CD4-positive, alpha-beta T cell treated with Interleukin-10 for 1 hour (primary cell): ENCODE measurements at regions not wholly inside any gene's neighbourhood (a gene's known extent, or its start where the extent isn't known, plus 50 kb on each side); places are given as distances from the start of the nearest gene placed in this dataset.
"Not testable (repeated sequence)": the region's sequence is repeated elsewhere in the genome, so short reads cannot be mapped to it uniquely, and the experiment has no call there.

Experiments used
- DNase-seq: peaks from one replicate; pipeline ENCODE4 v3.0.0-alpha.2; 2020

DNA sequence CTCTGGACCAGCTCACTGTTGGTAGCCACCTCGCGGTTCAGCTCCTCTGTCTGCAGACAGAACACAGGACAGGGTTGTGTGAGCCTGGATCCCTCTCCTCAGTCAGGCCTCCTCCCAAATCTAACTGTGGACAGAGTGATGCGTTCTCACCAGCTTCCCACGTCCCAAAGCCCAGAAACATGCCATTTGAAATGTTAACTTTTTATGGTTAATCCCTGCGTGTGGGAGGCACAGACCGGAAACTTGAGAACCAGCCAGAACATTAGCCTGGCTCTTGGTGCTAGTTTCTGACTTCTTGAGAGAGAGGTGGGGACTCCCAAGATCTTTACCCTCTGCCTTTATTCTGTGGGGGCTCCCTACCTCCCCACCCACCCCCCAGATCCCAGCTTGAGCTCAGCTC is 129.6 kb downstream of the TNFRSF13B start:
- DNase-seq = not testable (repeated sequence)

DNA sequence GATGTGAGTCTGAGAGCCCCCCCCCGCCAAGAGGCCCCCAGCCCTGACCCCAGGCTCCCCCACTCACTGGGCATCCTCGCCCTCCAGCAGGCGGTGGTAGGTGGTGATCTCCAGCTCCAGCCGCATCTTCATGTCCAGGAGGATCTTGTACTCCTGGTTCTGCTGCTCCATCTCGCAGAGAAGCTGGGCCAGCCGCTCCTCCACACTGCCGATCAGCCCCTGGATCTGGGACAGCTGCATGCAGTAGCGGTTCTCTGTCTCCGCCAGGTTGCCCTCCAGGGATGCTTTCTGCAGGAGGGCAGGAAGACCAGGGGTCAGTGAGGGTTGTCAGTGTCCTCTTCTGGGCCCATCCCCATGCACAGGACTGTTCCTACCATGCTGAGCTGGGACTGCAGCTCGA is 130.0 kb downstream of the TNFRSF13B start:
- DNase-seq = not testable (repeated sequence)

- not testable (repeated sequence) for DNase-seq
These were observed 131.7 kb downstream of the TNFRSF13B start for GRCh38 chr17:16840219-16840618.

DNA sequence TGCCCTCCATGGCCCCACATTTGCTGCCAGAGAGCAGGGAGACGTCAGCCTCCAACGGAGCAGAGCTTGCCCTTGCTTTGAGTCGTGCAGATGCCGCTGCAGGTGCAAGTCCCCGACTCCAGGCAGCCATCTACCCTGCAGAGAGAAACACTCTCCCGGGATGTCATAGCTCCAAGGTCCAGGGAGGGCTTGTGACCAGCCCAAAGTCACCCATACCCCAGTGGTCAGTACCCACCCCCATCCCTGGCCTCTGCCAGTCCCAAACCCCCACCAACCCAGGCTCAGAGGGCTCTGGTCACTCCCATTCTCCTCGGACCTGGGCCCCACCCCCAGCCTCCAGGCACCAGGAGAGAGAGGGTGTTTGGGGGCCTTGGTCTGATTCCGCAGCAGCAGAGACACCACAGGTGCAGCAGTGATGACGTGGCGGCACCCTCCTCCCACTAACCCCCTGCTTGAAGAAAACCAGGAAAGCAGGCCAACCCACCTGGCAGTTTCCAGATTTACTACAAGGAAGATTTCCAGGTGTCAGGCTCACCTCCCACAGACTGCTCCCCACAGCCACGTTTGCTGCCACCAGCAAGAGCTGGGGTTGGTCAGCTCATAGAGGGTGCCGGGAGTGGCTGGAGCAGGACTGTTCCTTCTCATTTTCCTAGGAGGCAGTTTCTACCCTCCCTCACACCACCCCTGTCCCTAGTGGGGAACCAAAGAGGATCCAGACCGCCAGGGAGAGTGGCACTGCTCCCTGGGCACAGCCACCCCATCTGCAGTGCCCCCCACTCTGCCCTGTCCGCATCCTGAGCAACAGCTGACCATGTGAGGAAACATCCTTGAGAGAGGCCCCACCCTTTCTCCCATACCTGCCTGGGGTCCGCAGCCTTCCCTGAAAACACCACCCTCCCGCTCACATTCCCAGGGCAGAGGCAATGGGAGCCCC is 132.4 kb downstream of the TNFRSF13B start:
- DNase-seq = not testable (repeated sequence)

- not testable (repeated sequence) for DNase-seq
These were observed 133.1 kb downstream of the TNFRSF13B start for GRCh38 chr17:16838795-16839194.

- DNase-seq = not testable (repeated sequence)
These were observed 133.6 kb downstream of the TNFRSF13B start for GRCh38 chr17:16838287-16838686.

DNA sequence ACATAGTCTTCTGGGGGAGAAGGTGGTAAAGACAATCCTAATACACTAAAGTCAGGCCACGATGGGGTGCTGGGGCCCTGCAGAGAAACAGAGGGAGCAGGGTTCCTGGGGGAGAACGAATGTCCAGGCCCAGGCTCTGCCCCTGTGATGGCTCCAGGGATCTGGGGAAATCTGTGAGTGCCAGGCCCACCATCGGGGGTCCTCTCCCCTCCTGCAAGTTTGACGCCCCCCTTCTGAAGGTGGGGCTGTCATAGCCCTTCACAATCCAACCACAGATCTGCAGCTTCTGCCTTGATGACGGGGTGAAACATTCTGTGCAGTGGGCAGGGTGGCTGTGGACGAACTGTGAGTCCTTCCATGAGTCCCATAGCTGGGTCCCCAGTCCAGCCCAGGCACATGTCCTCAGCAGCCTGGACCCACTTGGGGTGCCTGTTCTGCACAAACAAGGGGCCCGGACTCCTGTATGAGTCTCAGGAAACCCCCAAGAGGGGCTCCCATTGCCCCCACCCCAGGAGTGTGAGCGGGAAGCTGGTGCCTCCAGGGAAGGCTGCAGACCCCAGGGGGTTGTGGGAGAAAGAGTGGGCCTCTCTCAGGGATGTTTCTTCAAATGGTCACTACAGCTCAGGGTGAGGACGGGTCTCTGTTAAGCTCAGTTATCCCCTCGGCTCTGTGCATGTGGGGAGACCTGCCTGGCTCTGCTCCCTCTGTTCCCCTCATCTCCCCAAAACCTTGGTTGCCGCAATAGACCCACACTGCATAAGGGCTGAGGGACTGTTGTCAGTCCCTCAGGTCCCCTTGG is 134.3 kb downstream of the TNFRSF13B start:
- not testable (repeated sequence) for DNase-seq

DNA sequence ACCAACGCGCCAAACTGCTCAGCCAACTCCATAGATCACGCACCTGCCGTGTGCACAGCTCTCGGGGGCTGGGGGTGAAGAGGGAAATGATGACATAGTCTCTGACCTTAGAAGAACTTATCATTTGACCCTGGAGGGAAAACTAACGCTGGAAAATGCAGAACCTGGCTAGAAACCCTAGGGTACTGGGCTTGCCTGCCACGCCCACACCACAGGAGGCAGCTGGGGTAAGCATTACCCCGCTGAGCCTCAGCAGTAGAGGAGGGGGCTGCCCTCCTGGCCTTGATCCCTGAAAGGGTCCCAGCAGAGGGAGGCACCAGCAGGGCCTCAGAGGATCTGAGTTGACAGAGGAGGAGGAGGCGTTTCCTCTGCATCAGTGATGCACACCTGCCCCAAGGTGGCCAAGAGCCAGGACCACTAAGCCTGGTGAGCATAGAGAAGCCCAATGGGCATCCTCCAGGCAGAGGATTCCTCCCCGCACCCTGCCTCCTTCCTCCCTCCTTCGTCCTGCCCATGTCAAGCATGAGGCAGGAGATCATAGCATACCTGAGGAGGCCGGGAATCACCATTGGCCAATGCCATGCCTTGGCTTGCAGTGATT is 135.5 kb downstream of the TNFRSF13B start:
- DNase-seq = not testable (repeated sequence)

GRCh38 chr17:16833517-16833916 is 138.4 kb downstream of the TNFRSF13B start:
- DNase-seq = not testable (repeated sequence)

DNA sequence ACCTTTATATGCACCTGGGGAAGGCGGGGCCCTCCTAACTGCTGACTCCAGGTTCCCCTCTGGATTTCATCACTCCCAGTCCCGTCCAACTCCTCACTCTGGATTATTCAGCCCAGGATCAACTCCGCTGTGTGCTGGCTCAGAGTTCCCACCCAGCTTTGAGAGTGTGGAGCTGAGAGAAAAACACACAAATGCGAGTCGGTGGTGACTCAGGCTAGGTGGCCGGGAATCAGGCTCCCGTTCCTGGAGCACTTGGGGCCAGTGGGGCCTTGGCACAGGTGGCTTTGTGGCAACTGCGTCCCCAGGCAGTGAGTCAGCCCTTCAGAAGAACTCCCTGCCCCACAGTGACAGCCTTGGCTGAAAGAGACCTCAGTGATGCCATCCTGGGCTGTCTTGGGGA is 139.1 kb downstream of the TNFRSF13B start:
- not testable (repeated sequence) for DNase-seq

DNA sequence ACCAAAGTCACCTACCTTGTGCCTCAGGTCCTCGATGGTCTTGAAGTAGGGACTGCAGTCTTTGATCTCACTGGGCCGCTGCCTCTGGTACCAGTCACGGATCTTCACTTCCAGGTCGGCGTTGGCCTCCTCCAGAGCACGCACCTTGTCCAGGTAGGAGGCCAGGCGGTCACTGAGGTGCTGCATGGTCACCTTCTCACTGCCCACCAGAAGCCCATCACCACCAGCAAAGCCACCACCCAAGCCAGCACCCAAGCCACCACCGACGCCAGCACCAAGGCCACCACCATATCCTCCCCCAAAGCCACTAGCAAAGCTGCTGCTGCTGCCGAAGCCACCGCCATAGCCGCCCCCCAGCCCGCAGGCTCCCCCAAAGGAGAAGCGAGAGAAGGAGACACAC is 139.7 kb downstream of the TNFRSF13B start:
- not testable (repeated sequence) for DNase-seq

DNA sequence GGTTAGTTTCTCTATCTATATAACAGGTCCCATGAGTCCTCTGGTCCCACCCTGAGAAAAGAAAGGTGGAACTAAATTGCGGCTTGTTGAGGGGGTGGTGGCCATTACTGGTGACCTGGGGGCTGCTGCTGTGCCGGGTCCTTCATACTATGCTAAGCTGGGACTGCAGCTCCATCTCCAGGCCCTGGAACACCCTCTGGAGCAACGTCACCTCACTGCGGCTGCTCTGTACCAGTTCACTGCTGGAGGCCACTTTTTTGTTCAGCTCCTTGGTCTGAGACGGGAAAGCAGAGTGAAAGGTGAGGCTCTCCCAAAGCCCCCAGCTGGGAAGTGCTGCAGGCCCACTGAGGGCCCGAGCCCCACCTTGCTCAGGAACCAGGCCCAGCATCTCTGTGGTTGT is 140.7 kb downstream of the CCDC144A start:
- not testable (repeated sequence) for DNase-seq

DNA sequence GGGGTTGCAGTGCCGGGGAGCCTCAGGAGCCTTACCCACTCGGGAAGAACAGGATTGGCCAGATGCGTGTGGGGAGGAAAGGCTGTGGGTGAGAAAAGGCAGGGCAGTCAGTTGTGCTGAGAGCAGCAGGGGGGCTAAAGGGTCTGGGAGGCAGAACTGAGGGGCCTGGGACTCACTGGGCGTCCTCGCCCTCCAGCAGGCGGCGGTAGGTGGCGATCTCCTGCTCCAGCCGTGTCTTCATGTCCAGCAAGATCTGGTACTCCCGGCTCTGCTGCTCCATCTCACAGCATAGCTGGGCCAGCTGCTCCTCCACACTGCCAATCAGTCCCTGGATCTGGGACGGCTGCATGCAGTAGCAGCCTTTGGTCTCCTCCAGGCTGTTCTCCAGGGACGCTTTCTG is 140.2 kb downstream of the CCDC144A start:
- peak; percentile 3 for DNase-seq
